Neural crest cell (in vitro differentiated cells): ENCODE measurements at regions not wholly inside any gene's neighbourhood (a gene's known extent, or its start where the extent isn't known, plus 50 kb on each side); places are given as distances from the start of the nearest gene placed in this dataset.
A peak's percentile ranks its signal among the peaks of the same experiment; 100 is the strongest.
"Not testable (repeated sequence)": the region's sequence is repeated elsewhere in the genome, so short reads cannot be mapped to it uniquely, and the experiment has no call there.

Experiments
- DNase-seq: peaks from one replicate; pipeline ENCODE4 v3.0.0; 2021; ENCODE audit warnings: low read depth, mixed read lengths, low spot score
- H3K27ac Mint-ChIP-seq: one replicate; pipeline ENCODE4 v1.8.0; 2021; ENCODE audit warnings: mild to moderate bottlenecking, mixed read lengths; ENCODE audit not compliant: unreplicated experiment
- H3K27me3 Mint-ChIP-seq: 2 replicates; pipeline ENCODE4 v1.8.0; 2021; ENCODE audit warnings: low read depth, mild to moderate bottlenecking, mixed read lengths
- H3K36me3 Mint-ChIP-seq: 2 replicates; pipeline ENCODE4 v1.8.0; 2021; ENCODE audit warnings: low read depth, mild to moderate bottlenecking, mixed read lengths
- H3K4me1 Mint-ChIP-seq: 2 replicates; pipeline ENCODE4 v1.8.0; 2021; ENCODE audit warnings: mixed read lengths
- H3K4me3 Mint-ChIP-seq: one replicate; pipeline ENCODE4 v1.8.0; 2021; ENCODE audit warnings: mild to moderate bottlenecking, mixed read lengths
- H3K9me3 Mint-ChIP-seq: 2 replicates; pipeline ENCODE4 v1.8.0; 2021; ENCODE audit warnings: mixed read lengths
- CTCF ChIP-seq: fragments of 200-600 bp; sonication (generic); conservative IDR thresholded peaks from 2 replicates; pipeline ENCODE4 v1.5.0; 2021; ENCODE audit warnings: antibody characterized with exemption, mild to moderate bottlenecking

- Mint-ChIP-seq H3K27me3 (no peaks in the 10 kb centered on the region), H3K4me3 (no peak overlapping the region), H3K36me3 (peaks cover 4% of the 10 kb centered on the region), H3K9me3 (peaks cover 7% of the 10 kb centered on the region), H3K4me1 (peaks cover 4% of the 10 kb centered on the region), H3K27ac (no peak overlapping the region)
- no peak for DNase-seq
- TF ChIP-seq CTCF: peak; percentile 74
Observed at GRCh38 chr3:155995525-155996370, 124.6 kb upstream of the KCNAB1 start.

DNA sequence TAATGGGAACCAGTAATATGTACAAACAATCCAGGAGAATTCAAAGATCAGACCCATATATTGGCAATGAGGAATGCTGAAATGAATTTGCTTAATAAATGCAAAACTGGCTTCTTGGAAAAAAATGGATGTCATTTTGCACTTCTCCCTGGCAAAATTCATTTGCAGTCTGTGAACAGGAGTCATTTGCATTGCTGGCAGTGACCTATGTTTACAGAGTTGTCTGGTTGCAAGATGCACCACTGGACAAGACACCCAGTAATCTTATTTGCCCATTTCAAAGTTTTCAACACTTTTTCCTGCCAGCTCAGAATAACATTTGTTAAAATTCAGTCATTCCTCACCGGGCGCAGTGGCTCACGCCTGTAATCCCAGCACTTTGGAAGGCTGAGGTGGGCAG is 123.5 kb upstream of the KCNAB1 start:
- H3K36me3 Mint-ChIP-seq: peaks cover 4% of the 10 kb centered on the region
- no peak overlapping the region for H3K27ac Mint-ChIP-seq
- no peak overlapping the region for H3K4me3 Mint-ChIP-seq
- TF ChIP-seq CTCF: no peak
- no peaks in the 10 kb centered on the region for H3K27me3 Mint-ChIP-seq
- no peak for DNase-seq
- H3K9me3 Mint-ChIP-seq: peaks cover 7% of the 10 kb centered on the region
- H3K4me1 Mint-ChIP-seq: no peaks in the 10 kb centered on the region

DNA sequence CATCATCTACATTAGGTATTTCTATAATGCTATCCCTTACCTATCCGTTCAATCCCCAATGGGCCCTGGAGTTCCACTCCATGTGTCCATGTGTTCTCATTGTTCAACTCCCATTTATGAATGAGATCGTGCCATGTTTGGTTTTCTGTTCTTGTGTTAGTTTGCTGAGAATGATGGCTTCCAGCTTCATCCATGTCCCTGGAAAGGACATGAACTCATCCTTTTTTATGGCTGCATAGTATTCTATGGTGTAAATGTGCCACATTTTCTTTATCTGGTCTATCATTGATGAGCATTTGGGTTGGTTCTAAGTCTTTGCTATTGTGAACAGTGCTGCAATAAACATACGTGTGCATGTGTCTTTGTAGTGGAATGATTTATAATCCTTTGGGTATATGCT is 122.2 kb upstream of the KCNAB1 start:
- DNase-seq, H3K9me3 Mint-ChIP-seq, H3K4me3 Mint-ChIP-seq, H3K27ac Mint-ChIP-seq, H3K36me3 Mint-ChIP-seq, H3K4me1 Mint-ChIP-seq, H3K27me3 Mint-ChIP-seq: not testable (repeated sequence)

GRCh38 chr3:156005736-156006135 is 114.6 kb upstream of the KCNAB1 start:
- Mint-ChIP-seq H3K4me1 (peaks cover 14% of the 10 kb centered on the region), H3K27me3 (no peaks in the 10 kb centered on the region), H3K27ac (no peak overlapping the region), H3K36me3 (no peaks in the 10 kb centered on the region), H3K9me3 (no peaks in the 10 kb centered on the region), H3K4me3 (no peak overlapping the region)
- no peak for DNase-seq
- TF ChIP-seq CTCF: no peak

GRCh38 chr3:156010829-156011228 is 109.5 kb upstream of the KCNAB1 start:
- H3K27ac Mint-ChIP-seq: no peak overlapping the region
- no peak overlapping the region for H3K4me3 Mint-ChIP-seq
- H3K4me1 Mint-ChIP-seq: peaks cover 4% of the 10 kb centered on the region
- no peaks in the 10 kb centered on the region for H3K36me3 Mint-ChIP-seq
- H3K27me3 Mint-ChIP-seq: no peaks in the 10 kb centered on the region
- DNase-seq: no peak
- TF ChIP-seq CTCF: peak; percentile 64
- H3K9me3 Mint-ChIP-seq: no peaks in the 10 kb centered on the region

- no peak for TF ChIP-seq CTCF
- Mint-ChIP-seq H3K9me3 (no peaks in the 10 kb centered on the region), H3K27me3 (no peaks in the 10 kb centered on the region), H3K4me3 (no peak overlapping the region), H3K36me3 (no peaks in the 10 kb centered on the region), H3K4me1 (peaks cover 12% of the 10 kb centered on the region), H3K27ac (no peak overlapping the region)
- no peak for DNase-seq
Observed at GRCh38 chr3:156014489-156014888, 105.9 kb upstream of the KCNAB1 start.
